BLaER1 (cell line): ENCODE measurements at regions not wholly inside any gene's neighbourhood (a gene's known extent, or its start where the extent isn't known, plus 50 kb on each side); places are given as distances from the start of the nearest gene placed in this dataset.

ENCODE experiments used
- H3K27ac ChIP-seq: shearing (Covaris generic); formaldehyde crosslinking; 2 replicates; pipeline ENCODE4 v1.8.1; 2022
- H3K27me3 ChIP-seq: shearing (Covaris generic); formaldehyde crosslinking; 2 replicates; pipeline ENCODE4 v1.8.1; 2022
- H3K36me3 ChIP-seq: shearing (Covaris generic); formaldehyde crosslinking; 2 replicates; pipeline ENCODE4 v1.8.1; 2022
- H3K4me1 ChIP-seq: shearing (Covaris generic); formaldehyde crosslinking; 2 replicates; pipeline ENCODE4 v1.8.1; 2022
- H3K4me2 ChIP-seq: shearing (Covaris generic); formaldehyde crosslinking; 2 replicates; pipeline ENCODE4 v1.8.1; 2022
- H3K4me3 ChIP-seq: shearing (Covaris generic); formaldehyde crosslinking; 2 replicates; pipeline ENCODE4 v1.8.1; 2022
- H3K9ac ChIP-seq: shearing (Covaris generic); formaldehyde crosslinking; 2 replicates; pipeline ENCODE4 v1.8.1; 2022
- H3K9me3 ChIP-seq: shearing (Covaris generic); formaldehyde crosslinking; 2 replicates; pipeline ENCODE4 v1.8.1; 2022
- H4K20me1 ChIP-seq: shearing (Covaris generic); formaldehyde crosslinking; 2 replicates; pipeline ENCODE4 v1.8.1; 2022
- Cebpa-rat ChIP-seq: shearing (Covaris generic); IDR thresholded peaks from 2 replicates; pipeline ENCODE4 v1.8.1; 2022

DNA sequence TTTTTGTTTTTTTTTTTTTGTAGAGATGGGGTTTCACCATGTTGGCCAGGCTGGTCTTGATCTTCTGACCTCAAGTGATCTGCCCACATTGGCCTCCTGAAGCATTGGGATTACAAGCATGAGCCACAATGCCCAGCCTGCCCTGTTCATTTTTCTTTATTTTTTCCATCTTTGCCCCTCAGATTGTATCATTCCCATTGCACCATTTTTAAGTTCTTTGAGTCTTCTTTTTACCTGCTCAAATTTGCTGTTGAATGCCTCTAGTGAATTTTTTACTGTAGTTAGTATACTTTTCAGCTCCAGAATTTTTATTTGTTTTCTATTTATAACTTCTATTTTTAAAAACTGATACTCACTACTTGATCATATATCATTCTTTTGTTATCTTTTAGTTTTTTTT, 101.4 kb upstream of the SLC4A10 start:
- no peaks in the 10 kb centered on the region for H3K4me1 ChIP-seq
- no peak for TF ChIP-seq Cebpa-rat
- no peak overlapping the region for H3K9ac ChIP-seq
- no peak overlapping the region for H3K27ac ChIP-seq
- H3K27me3 ChIP-seq = no peaks in the 10 kb centered on the region
- H3K4me2 ChIP-seq = no peak overlapping the region
- H3K36me3 ChIP-seq = no peaks in the 10 kb centered on the region
- peaks cover 20% of the 10 kb centered on the region for H3K9me3 ChIP-seq
- no peaks in the 10 kb centered on the region for H4K20me1 ChIP-seq
- no peak overlapping the region for H3K4me3 ChIP-seq

DNA sequence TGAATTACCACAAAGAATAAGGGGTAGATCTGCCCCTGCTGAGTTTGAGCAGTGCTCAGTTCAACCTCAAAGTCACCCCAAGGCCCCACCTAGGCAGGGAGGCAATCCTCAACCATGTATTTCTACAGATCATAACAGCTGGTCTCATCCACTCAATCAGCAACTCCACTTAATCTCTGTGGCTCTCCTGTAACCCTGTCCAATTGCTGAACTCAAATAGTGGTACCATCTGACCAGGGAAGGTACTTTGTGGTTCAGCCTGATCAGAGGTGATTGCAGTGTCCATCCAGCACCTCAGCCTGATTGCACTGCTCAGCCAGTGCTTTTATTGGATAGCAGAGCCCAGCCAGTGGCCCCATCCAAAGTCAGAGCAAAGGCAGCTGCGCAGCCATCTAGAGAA, 91.0 kb upstream of the SLC4A10 start:
- H3K4me1 ChIP-seq = peaks cover 16% of the 10 kb centered on the region; the same call in 1 of the 2 replicates
- TF ChIP-seq Cebpa-rat = no peak
- no peak overlapping the region for H3K4me2 ChIP-seq
- no peaks in the 10 kb centered on the region for H3K36me3 ChIP-seq
- no peaks in the 10 kb centered on the region for H4K20me1 ChIP-seq
- H3K27me3 ChIP-seq = no peaks in the 10 kb centered on the region
- H3K9me3 ChIP-seq = peaks cover 25% of the 10 kb centered on the region
- H3K27ac ChIP-seq = no peak overlapping the region
- H3K4me3 ChIP-seq = no peak overlapping the region
- no peak overlapping the region for H3K9ac ChIP-seq

DNA sequence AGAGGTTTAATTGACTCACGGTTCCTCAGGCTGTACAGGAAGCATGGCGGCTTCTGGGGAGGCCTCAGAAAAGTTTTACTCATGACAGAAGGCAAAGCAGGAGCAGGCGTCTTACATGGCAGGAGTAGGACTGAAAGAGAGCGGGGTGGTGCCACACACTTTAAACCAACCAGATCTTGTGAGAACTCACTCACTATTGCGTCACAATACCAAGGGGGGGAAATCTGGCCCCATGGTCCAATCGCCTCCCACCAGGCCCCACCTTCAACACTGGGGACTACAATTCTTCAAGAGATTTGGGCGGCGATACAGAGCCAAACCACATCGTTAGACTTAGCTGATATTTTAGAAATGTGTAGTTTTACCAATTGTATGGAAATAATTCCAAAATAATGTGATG, 77.6 kb upstream of the SLC4A10 start:
- H3K9ac ChIP-seq = no peak overlapping the region
- TF ChIP-seq Cebpa-rat = 0 out of 2 replicates have a peak, but pooled peaks have one; percentile 47
- H3K4me3 ChIP-seq = no peak overlapping the region
- H3K36me3 ChIP-seq = no peaks in the 10 kb centered on the region
- no peaks in the 10 kb centered on the region for H3K27me3 ChIP-seq
- no peaks in the 10 kb centered on the region for H3K9me3 ChIP-seq
- H3K4me1 ChIP-seq = no peaks in the 10 kb centered on the region
- H3K27ac ChIP-seq = no peak overlapping the region
- no peaks in the 10 kb centered on the region for H4K20me1 ChIP-seq
- no peak overlapping the region for H3K4me2 ChIP-seq

DNA sequence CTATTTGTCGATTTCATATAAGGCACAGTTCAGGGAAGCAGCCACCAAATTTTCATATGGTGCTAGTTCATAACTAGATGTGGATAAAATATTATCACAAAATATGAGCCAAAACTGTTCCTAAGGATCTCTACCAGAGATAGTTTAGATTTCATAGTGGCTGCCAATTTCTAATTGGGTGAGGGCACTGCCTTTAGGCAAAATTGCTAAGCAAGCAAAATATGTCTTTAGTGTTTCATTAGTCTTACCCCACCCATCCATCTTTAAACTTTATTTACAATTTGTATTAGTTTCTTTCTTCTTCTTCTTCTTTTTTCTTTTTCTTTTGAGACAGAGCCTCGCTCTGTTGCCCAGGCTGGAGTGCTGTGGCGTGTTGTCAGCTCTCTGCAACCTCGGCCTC, 77.1 kb upstream of the SLC4A10 start:
- TF ChIP-seq Cebpa-rat = no peak
- H3K4me1 ChIP-seq = no peaks in the 10 kb centered on the region
- H3K27me3 ChIP-seq = no peaks in the 10 kb centered on the region
- H4K20me1 ChIP-seq = no peaks in the 10 kb centered on the region
- no peaks in the 10 kb centered on the region for H3K36me3 ChIP-seq
- H3K4me3 ChIP-seq = no peak overlapping the region
- no peak overlapping the region for H3K4me2 ChIP-seq
- no peak overlapping the region for H3K9ac ChIP-seq
- no peak overlapping the region for H3K27ac ChIP-seq
- no peaks in the 10 kb centered on the region for H3K9me3 ChIP-seq

DNA sequence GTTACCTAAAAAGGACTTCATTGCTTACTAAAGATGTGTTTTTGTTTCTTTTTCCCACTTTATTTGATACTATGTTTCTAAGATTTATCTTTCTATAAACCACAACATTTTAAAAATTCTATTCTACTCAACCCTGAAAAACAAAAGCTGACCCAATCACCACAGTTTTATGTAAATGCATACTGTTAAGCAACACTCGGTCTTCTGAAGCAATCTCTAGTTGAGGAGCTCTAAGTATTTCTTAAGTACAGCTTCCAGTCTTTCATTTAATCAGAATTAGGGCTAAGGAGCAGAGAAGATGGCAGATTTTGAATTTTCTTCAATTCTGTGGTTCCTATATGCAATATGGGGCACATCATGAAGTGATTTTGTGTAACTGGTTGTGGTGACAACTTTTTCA, 72.2 kb upstream of the SLC4A10 start:
- no peaks in the 10 kb centered on the region for H3K36me3 ChIP-seq
- H3K4me2 ChIP-seq = no peak overlapping the region
- no peak overlapping the region for H3K9ac ChIP-seq
- no peak overlapping the region for H3K4me3 ChIP-seq
- H3K4me1 ChIP-seq = no peaks in the 10 kb centered on the region
- no peaks in the 10 kb centered on the region for H3K27me3 ChIP-seq
- no peaks in the 10 kb centered on the region for H3K9me3 ChIP-seq
- TF ChIP-seq Cebpa-rat = no peak
- no peak overlapping the region for H3K27ac ChIP-seq
- H4K20me1 ChIP-seq = no peaks in the 10 kb centered on the region

DNA sequence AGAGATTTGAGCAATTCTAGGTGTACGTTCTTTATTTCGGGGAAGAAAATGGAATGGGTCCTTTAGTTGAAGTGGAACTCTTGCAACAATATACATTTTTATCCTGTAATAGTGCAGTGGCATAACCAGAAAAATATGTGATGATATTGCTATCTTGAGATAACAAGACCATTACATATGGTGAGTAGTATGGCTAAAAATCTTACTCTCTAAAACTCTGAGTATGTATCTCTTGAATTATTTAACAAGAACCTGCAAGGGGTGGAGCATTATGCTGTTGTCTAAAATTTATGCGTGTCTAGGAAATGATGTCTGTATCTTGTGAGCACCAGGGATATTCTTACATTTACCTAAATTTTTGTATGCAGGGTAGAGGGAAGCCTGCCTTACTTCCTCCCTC, 68.4 kb upstream of the SLC4A10 start:
- no peaks in the 10 kb centered on the region for H3K36me3 ChIP-seq
- H3K4me3 ChIP-seq = no peak overlapping the region
- no peaks in the 10 kb centered on the region for H3K4me1 ChIP-seq
- TF ChIP-seq Cebpa-rat = no peak
- H3K9me3 ChIP-seq = no peaks in the 10 kb centered on the region
- no peaks in the 10 kb centered on the region for H4K20me1 ChIP-seq
- no peaks in the 10 kb centered on the region for H3K27me3 ChIP-seq
- H3K27ac ChIP-seq = no peak overlapping the region
- H3K9ac ChIP-seq = no peak overlapping the region
- no peak overlapping the region for H3K4me2 ChIP-seq

DNA sequence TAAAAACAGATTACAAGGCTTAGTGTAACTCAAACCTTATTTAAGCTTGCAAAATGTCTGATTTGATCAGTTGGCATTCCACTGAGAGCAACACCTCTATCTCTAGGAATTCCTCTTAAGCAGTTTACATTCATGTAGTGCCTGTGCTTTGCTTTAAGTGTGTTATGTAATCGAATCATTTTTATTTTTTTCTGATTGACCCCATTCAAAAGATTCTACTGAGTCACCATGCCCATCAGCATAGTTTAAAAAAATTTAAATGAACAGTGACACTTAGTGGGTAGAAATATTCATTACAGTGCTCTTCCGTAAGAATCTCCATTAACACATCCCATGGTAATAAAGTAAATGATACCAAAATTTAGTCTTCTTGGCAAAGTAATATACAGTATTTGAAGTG, 67.8 kb upstream of the SLC4A10 start:
- H3K9me3 ChIP-seq = no peaks in the 10 kb centered on the region
- no peaks in the 10 kb centered on the region for H3K36me3 ChIP-seq
- no peak overlapping the region for H3K27ac ChIP-seq
- no peak overlapping the region for H3K9ac ChIP-seq
- no peak for TF ChIP-seq Cebpa-rat
- no peak overlapping the region for H3K4me3 ChIP-seq
- no peaks in the 10 kb centered on the region for H3K27me3 ChIP-seq
- H4K20me1 ChIP-seq = no peaks in the 10 kb centered on the region
- no peak overlapping the region for H3K4me2 ChIP-seq
- no peaks in the 10 kb centered on the region for H3K4me1 ChIP-seq

DNA sequence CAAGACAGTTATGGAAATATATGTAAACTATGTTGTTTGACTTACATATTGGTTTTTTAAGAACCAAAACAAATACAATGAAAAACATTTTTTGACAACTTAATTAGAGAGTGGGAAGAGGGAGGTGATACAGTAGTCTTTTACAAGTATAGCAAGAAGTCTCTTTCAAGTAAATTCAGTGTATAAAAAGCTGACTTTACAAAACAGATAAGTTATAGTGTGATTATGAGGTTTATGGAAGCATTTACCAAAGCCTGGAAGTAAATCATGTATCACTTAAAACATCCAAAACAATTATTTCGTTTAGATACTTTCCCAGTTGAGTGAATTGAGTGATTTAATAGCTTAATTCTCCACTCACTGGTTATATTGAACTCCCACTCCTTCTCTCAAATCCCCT, 66.7 kb upstream of the SLC4A10 start:
- peaks cover 9% of the 10 kb centered on the region; the same call in 1 of the 2 replicates for H3K9me3 ChIP-seq
- no peak for TF ChIP-seq Cebpa-rat

DNA sequence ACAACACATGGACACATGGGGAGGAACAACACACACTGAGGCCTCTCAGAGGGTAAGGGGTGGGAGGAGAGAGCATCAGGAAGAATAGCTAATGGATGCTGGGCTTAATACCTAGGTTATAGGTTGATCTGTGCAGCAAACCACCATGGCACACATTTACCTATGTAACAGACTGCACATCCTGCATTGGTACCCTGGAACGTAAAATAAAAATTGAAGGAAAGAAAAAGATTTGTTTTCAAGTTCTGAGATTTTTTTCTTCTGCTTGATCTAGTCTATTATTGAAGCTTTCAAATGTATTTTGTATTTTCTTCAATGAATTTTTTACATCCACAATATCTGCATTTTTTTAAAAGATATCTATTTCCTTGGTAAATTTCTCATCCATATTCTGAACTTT, 59.3 kb upstream of the SLC4A10 start:
- no peaks in the 10 kb centered on the region for H4K20me1 ChIP-seq
- no peak overlapping the region for H3K4me2 ChIP-seq
- H3K4me1 ChIP-seq = no peaks in the 10 kb centered on the region
- H3K27ac ChIP-seq = no peak overlapping the region
- no peak overlapping the region for H3K9ac ChIP-seq
- no peak overlapping the region for H3K4me3 ChIP-seq
- no peaks in the 10 kb centered on the region for H3K27me3 ChIP-seq
- TF ChIP-seq Cebpa-rat = no peak
- peaks cover 18% of the 10 kb centered on the region for H3K9me3 ChIP-seq
- H3K36me3 ChIP-seq = no peaks in the 10 kb centered on the region

More for the DNA sequence above, 66.7 kb upstream of the SLC4A10 start:
- no peak overlapping the region for H3K4me2 ChIP-seq
- no peaks in the 10 kb centered on the region for H3K36me3 ChIP-seq
- H3K4me3 ChIP-seq = no peak overlapping the region
- H3K27me3 ChIP-seq = no peaks in the 10 kb centered on the region
- no peaks in the 10 kb centered on the region for H4K20me1 ChIP-seq
- H3K9ac ChIP-seq = no peak overlapping the region
- H3K4me1 ChIP-seq = no peaks in the 10 kb centered on the region
- no peak overlapping the region for H3K27ac ChIP-seq

DNA sequence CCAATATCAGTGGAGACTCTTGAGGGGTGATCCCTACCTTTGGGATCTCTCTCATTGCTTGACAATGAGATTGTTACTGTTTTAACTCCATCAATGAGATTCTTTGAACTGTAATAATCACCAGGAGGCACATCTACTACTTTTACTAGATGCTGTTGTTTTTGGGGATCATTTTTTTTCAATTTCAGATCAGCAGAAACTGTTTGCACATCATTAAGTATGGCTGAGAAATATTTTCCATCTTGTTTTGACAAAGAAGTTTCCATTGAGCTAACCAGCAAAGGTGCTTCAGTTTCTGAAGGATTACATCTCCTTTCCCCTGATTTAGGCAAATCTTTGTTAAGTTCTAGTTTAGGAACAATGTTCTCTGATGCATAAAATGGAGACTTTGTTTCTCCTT, 54.8 kb upstream of the SLC4A10 start:
- H4K20me1 ChIP-seq = no peaks in the 10 kb centered on the region

DNA sequence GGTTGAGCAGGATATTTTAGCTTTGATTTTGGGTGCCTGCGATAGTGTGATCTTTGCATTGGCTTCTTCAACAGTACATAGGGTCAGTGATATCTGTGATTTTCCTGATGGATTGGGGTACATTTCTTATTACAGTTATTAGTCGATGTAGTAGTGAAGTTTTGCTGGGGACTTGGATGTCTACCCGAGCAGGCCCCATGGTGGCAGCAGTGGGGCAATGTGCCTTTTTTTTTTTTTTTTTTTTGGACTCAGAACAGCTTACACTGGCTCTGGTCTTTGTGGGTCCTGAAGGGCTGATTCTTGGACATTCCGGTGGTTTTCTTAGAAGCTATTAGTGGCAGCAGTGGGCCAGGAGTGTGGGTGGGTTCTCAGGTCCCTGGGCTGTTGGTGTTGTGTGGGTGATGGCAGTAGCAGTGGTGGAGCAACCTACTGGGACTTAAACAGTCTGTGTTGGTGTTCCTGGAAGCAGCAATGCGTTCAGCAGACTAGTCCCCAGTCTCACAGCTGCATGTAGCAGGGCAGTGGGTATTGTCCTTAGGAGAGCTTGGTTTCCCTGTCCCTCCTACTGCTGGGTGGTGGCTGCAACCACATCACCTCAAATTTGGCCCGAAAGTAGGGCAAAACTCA, 53.7 kb upstream of the SLC4A10 start:
- H3K27ac ChIP-seq = no peak overlapping the region
- no peak overlapping the region for H3K9ac ChIP-seq
- no peaks in the 10 kb centered on the region for H4K20me1 ChIP-seq
- no peak overlapping the region for H3K4me2 ChIP-seq
- no peak overlapping the region for H3K4me3 ChIP-seq
- H3K27me3 ChIP-seq = no peaks in the 10 kb centered on the region
- H3K4me1 ChIP-seq = no peaks in the 10 kb centered on the region
- no peaks in the 10 kb centered on the region for H3K9me3 ChIP-seq
- no peaks in the 10 kb centered on the region for H3K36me3 ChIP-seq
- TF ChIP-seq Cebpa-rat = no peak

More for the DNA sequence above, 54.8 kb upstream of the SLC4A10 start:
- Histone ChIP-seq H3K4me2 (no peak overlapping the region), H3K9ac (no peak overlapping the region), H3K9me3 (peaks cover 6% of the 10 kb centered on the region), H3K27me3 (no peaks in the 10 kb centered on the region), H3K36me3 (no peaks in the 10 kb centered on the region), H3K4me1 (no peaks in the 10 kb centered on the region), H3K4me3 (no peak overlapping the region), H3K27ac (no peak overlapping the region)
- no peak for TF ChIP-seq Cebpa-rat
